GM21526 (cell line): ENCODE measurements at regions not wholly inside any gene's neighbourhood (a gene's known extent, or its start where the extent isn't known, plus 50 kb on each side); places are given as distances from the start of the nearest gene placed in this dataset.
"Not testable (repeated sequence)": the region's sequence is repeated elsewhere in the genome, so short reads cannot be mapped to it uniquely, and the experiment has no call there.

Experiments
- ATAC-seq: cut with Tn5 transposase; IDR thresholded peaks from one replicate; pipeline ENCODE4 v1.9.1; 2021; ENCODE audit warnings: moderate library complexity; ENCODE audit not compliant: unreplicated experiment, low FRiP score

DNA sequence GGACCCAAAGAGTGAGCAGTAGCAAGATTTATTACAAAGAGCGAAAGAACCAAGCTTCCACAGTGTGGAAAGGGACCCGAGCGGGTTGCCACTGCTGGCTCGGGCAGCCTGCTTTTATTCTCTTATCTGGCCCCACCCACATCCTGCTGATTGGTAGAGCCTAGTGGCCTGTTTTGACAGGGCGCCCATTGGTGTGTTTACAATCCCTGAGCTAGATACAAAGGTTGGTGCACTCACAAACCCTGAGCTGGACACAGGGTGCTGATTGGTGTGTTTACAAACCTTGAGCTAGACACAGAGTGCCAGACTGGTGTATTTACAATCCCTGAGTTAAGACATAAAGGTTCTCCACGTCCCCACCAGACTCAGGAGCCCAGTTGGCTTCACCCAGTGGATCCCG, 676.9 kb downstream of the SI start:
- not testable (repeated sequence) for ATAC-seq

DNA sequence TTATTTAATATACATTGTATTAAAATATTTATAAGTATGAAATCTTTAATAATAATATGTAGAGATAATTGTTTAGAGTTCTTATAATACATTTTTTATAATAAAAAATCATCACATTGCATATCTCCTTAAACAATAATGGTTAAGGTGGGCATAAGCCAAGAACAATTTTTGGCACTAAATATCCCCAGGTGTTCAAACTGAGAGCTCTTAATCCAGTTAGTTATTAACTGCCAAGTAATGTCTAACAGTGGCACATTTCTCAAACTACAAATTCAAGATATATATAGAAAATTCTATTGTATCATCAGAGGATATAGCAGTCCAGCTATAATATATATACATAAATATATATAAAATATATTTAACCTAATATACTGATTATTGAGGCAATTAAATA, 680.8 kb downstream of the SI start:
- no peak for ATAC-seq

DNA sequence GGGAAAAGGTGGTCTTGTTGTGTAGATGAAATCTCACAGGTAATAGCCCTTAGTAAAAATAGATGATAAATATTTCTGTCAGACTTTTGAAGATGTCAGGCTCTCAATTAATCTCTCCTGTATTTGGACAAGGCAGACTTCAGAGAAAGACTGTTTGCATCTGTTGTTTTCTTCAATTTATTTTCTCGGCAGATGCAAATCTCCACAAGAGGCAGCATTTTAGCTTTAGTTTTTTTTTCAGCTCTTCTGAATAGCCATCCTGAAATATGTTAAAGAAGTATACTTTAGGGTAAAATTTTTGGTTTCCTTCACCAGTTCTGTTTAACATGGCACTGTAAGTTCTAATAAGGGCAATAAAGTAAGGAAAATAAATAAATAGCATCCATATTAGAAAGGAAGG, 685.1 kb downstream of the SI start:
- no peak for ATAC-seq

DNA sequence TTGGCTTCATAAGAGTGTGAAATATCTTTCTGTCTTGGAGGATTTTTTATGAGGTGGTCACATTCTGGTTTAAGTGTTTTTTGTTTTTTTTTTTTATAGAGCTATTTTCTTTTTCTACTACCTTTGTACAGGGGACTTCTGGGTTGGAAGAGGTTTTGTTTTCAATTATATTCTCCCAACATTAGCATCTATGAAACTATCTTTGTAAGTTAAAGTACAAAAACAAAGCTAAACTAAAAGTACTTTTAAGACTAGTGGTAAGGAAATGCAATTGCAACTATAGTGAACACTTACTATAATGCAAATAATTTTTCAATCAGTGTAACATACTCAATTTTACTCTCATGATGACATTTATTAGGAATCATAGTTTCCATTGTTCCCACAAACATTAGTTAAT, 688.2 kb downstream of the SI start:
- no peak for ATAC-seq

DNA sequence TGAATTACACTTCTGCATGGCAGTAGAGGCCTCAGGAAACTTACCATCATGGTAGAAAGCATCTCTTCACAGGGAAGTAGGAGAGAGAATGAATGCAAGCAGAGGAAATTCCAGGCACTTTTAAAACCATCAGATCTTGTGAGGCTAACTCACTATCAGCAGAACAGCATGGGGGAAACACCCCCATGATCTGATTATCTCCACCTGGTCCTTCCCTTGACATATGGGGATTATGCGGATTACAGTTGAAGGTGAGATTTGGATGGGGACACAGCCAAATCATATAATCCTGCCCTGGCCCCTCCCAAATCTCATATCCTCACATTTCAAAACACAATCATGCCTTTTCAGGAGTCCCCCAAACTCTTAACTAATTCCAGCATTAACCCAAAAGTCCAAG, 691.1 kb downstream of the SI start:
- no peak for ATAC-seq

DNA sequence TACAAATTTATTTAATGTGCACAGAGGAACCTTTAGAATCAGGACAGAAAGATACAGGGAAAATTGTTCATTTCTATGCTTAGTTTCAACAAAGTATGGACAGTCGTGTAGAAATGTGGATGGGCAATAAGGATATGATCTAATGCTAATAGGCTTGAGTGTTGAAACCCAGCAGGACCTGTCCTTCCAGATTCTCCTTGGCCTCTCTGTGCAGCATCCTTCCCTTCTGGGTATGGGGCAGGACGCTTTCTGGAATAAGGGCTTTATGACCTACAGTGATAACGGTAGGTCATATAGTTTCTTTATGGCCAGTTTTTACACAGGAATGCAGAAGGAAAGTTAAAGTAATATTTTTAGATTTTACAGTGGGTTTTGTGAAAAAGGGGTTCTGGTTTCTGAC, 698.1 kb downstream of the SI start:
- no peak for ATAC-seq

DNA sequence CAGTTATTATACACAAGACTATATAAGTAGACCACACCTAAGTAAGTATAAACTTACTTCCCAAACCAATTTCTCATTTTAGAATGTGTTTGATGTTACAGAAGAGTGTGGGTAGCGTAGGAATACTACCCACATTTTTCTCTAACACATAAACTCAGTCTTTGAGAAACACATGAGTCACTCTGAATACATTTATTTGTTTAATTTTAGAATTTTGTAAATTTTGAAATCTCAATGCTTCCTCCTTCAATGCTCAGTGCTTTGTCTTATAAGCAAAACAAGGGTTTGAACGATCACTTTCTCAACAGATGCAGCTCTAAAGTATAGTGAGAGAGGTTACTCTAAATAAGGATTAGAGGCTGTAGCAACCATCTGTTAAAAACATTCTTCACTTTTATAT, 700.8 kb downstream of the SI start:
- no peak for ATAC-seq

DNA sequence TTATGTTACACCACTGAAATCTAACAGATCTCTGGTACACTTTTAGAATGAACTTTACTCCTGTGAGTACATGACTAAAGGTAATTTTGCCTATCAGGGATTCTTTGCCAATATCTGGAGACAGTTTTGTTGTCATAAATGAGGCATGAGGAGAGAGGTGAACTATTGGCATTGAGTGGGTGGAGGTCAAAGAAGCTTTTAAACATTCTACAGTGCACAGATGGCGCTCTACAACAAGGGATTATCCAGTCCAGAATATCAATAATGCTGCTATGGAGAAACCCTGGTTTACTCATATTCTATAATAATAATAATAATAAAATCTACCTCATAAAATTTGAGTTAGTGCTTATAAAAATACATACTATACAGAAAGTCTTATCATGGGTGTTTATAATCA, 702.3 kb downstream of the SI start:
- no peak for ATAC-seq

DNA sequence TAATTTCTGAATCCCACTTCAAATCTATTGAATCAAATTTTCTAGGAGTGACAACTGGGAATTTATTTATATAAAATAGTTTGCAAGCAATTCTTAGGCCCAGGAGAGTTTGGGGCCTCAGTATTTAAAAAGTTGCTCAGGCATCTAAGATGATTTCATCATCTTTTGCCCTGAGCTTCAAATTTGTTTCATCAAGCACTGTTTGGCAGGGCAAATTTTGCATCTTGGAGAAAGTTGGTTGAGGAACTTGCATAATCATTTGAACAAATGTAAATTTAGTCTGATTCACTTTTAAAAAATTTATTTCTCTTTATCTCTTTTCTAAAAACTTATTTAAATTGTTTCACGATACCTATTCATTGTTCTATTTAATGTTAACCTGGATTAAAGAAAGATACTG, 702.8 kb downstream of the SI start:
- ATAC-seq: no peak

DNA sequence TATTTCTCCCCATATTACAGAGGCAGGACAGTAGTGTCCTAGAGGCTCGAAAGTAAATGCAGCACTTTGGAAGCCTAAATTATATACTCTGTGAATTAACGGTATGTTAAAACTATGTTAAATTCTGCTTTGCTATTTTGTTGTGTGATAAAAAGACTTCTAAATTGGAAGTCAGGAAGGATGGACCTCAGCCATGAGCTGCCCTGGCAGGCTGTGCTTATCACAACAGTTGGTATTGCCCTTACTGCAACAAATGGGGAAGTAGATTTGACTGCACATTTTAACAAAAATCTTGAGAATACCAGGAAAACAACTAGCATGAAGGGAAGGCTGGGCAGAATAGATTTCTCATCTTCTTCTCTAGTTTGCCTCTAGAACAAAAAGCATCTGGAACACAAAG, 706.6 kb downstream of the SI start:
- ATAC-seq: no peak

DNA sequence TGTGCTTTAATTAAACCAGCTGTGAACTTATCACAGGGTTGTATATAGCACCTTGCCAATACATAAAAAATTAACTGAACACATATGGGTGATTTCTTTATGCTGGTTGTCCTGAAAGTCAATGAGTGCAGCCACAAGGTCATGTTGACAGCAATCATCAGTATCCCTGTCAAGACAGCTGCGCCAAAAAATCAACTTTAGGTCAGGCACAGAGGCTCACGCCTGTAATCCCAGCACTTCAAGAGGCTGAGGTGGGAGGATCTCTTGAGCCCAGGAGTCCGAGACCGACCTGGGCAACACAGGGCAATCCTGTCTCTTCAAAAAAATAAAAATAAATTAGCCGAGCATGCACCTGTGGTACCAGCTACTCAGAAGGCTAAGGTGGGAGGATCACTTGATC, 707.3 kb downstream of the SI start:
- no peak for ATAC-seq

DNA sequence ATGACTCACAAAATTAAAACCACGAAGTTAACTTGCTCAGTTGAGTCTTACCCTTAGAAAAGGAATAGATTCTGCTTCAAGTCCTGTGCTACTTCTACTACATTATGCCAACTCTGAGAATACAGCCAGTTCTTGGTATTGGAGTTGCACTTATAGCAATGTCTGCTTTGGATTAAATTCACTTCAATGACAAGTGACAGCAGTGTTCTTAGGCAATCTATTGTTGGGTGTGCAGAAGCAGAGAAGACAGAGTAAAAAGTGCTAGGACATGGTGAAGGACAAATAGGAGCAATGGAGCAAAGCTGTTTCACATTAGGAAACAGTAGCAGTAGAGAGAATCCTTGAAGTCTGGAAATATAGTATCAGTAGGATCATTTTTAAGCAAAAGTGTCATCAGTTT, 713.1 kb downstream of the SI start:
- ATAC-seq: no peak

DNA sequence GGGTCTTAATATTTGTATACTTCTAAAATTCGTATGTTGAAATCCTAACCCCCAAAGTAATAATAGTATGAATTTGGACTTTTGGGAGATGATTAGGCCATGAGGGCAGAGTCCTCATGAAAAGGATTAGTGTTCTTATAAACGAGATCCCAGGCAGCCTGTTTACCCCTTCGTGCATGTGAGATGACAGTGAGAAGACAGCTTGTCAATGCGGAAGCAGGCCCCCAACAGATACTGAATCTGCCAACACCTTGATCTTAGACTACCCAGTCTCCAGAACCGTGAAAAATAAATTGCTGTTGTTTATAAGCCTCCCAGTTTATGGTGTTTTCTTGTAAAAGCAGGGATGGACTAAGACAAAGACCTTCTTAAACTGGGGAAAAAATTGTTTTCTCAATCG, 714.2 kb downstream of the SI start:
- ATAC-seq: no peak

DNA sequence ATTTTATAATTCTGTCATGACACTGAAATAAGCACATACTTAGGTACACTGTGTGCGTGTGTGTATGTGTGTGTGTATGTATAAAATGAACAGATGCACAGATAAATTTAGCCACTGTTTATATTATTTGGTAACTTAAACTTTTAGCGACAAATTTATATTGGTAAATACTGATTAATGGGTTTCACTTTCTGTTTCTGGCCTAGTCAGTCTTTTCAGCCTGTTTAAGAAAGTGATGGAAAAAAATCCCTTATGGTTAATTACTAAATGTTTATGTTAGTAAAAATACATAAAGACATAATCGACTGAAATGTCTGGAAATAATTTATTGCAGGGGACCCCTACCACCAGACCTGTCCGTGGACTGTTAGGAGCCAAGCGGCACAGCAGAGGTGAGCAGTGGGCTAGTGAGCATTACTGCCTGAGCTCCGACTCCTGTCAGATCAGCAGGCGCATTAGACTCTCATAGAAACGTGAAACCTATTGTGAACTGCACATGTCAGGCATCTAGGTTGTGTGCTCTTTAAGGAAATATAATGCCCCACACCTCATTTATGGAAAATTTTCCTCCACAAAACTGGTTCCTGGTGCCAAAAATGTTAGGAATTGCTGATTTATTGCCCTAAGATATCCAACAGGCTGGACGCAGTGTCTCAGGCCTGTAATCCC, 717.4 kb downstream of the SI start:
- ATAC-seq: no peak

DNA sequence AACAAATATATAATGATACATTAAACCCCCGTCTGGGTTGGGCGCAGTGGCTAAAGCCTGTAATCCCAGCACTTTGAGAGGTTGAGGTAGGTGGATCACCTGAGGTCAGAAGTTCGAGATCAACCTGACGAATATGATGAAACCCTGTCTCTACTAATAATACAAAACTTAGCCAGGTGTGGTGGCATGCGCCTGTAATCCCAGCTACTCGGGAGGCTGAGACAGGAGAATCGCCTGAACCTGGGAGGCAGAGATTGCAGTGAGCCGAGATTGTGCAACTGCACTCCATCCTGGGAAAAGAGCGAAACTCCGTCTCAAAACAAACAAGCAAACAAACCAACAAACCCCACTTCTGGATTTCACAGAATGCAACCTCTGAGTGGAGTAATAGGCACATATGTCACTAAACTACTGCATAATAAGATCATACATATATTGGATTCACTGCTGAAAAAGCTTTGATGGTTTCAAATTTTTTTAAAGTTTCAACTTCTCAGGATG, 718.2 kb downstream of the SI start:
- ATAC-seq: no peak

DNA sequence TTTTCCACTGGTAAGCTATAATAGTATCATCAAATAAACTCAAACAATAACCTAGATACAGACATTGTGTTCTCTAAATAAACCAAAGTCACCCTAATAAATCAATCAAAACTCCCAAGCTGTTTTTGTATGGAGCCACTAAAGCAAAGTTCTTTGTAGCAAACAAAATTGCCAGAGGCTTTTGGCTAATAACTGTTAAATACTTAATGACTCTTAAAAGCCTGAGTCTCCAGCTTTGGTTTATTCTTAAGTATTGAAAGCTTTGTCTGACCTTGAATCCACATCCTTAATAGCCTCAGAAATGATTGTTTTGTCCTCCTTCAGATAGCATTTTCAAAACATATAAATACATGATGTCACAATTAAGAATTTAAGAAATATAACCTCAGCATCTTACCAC, 725.3 kb downstream of the SI start:
- no peak for ATAC-seq

DNA sequence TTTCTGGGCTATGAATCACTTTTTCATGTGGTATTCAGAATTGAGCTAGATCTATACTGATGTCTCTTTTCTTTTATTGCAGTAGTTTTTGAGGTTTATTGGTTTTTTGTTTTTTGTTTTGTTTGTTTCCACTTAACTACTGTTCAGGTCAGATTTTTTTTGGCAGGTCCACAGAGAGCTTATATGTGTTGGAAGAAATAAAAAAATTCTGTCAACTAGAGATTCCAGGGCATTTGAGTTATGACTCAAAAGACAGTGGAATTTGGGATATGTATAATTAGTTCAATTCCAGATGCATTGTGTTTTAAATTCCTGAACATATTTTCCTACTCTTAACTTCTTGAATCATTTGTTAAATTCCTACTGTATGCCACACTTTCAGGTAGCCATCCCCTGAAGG, 727.2 kb downstream of the SI start:
- ATAC-seq: no peak

DNA sequence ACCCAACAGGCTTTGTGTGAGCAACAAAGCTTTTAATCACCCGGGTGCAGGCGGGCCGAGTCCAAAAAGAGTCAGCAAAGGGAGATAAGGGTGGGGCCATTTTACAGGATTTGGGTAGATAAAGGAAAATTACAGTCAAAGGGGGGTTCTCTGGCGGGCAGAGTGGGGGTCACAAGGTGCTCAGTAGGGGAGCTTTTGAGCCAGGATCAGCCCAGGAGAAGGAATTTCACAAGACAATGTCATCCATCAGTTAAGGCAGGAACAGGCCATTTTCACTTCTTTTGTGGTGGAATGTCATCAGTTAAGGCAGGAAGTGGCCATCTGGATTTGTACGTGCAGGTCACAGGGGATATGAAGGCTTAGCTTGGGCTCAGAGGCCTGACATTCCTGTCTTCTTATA, 736.1 kb downstream of the SI start:
- not testable (repeated sequence) for ATAC-seq

DNA sequence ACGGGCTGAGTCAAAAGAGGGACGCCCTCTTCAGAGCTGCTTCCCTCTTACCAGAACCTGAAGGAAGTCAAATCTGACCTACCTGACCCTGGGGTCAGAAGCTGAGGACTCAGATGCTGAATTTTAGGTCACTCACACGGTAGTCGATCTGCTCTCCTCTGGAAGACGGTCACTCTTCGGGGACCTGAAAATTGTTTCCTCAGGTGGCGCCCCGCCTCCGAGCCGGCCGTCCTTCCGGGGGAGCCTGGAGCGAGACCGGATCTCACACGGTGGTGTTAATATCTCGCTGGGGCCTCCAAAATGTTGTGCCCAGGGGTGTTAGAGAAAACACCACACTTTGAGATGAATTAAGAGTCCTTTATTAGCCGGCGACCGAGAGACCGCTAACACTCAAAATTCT, 737.2 kb downstream of the SI start:
- ATAC-seq: no peak

DNA sequence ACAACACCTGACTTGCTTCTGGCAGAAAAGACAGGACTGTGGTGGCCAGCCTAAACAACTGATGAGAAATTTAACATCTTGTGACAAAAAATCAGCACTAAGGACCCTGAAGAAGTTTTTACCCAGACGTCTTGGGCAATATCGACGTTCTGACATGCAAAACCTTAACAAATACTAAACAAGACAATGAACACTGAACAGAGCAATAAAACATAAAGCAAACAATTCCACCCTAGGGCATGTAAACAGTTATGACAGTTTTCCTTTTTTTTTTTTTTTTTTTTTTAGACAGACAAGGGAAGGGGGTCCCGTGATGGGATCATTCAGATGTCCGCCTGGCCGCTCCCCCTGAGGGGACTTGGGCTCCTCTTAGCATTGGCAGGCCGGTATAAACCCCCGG, 738.0 kb downstream of the SI start:
- no peak for ATAC-seq

DNA sequence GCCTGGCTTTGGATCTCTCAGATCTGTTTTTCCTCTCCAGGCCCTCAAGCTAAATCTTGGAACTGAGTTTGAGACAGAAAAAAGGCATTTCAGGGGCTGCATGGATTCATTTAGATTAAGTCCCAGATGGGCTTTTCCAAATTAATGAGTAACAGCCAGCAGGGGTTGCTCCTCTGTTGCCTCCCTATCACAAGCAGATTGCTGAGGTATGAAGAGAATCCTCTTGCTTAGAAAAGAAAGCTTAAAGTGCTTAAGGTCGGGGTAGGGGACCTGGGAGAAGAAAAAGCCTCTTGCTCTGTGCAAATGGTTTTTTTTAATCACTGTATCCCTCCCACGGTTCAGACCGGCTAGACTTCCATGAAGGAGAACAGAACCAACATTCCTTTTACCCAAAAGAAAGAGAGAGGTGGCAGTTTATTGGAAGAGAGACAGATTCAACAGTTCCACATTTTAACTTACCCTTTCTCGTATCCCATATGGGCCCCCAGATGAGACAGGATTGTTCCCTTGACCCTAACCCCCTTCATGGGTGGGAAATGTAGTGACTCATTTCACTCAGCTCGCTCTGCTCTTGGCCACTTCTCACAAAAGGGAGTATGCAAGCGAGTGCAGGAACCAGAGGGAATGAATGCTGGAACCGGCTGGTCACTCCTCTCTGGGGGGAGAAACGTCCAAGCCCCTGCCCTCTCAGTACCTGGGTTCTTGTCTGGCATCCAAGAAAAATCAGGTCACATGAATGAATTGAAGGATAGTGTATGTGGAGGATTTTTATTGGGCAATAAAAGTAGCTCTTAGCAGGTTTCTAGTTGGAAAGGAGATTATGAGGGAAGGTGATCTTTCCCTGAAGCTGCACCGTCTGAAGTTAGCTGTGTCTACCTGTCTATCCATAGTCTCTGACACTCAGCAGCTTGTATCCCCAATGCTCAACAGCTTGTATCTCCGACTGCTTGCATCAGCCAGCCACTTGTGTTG, 745.2 kb downstream of the SI start:
- no peak for ATAC-seq

DNA sequence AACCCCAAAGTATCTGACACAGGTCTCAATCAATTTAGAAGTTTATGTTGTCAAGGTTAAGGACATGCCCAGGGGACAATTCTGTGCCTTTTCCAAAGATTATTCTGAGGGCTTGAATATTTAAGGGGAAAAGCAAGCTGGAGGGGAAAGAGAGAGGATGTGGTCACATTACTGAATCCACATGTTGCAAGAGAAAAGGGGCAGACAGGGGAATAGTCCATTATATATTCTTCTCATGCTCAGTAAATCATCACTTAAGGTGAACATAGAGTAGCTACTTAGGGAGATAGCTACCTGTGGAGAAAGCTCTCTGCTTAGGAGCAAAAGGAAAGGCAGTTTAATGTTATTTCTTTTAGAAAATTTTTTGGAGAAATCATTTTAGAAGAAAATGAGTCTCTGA, 751.6 kb downstream of the SI start:
- ATAC-seq: no peak
